WERI-Rb-1 (cell line): ENCODE measurements at regions not wholly inside any gene's neighbourhood (a gene's known extent, or its start where the extent isn't known, plus 50 kb on each side); places are given as distances from the start of the nearest gene placed in this dataset.

ENCODE experiments used
- DNase-seq: peaks from one replicate; pipeline ENCODE4 v3.0.0-alpha.2; 2020
- H3K27ac ChIP-seq: fragments of 250-450 bp; sonication (Bioruptor Pico); 2 replicates; pipeline ENCODE4 v1.5.1; 2020; ENCODE audit warnings: mild to moderate bottlenecking, moderate library complexity
- H3K27me3 ChIP-seq: fragments of 250-450 bp; sonication (Bioruptor Pico); 2 replicates; pipeline ENCODE4 v1.5.1; 2021; ENCODE audit warnings: mild to moderate bottlenecking, low read depth, moderate library complexity; ENCODE audit not compliant: insufficient read depth, severe bottlenecking
- H3K36me3 ChIP-seq: fragments of 250-450 bp; sonication (Bioruptor Pico); 2 replicates; pipeline ENCODE4 v1.5.1; 2020; ENCODE audit warnings: mild to moderate bottlenecking, moderate library complexity
- H3K4me3 ChIP-seq: 2 replicates; pipeline ENCODE4 v1.5.1; 2011; ENCODE audit warnings: low read depth, mild to moderate bottlenecking, control low read depth, low read length
- H3K9me3 ChIP-seq: fragments of 250-450 bp; sonication (Bioruptor Pico); 2 replicates; pipeline ENCODE4 v1.5.1; 2021; ENCODE audit warnings: mild to moderate bottlenecking, moderate library complexity; ENCODE audit not compliant: severe bottlenecking
- TF ChIP-seq, protein P1 (sequence below): IDR thresholded peaks from 2 replicates; pipeline ENCODE4 v1.5.1; 2011; ENCODE audit warnings: low read depth, mild to moderate bottlenecking, control low read depth, inconsistent platforms, low read length

GRCh38 chr7:108818742-108819141, 249.1 kb downstream of the DNAJB9 start:
- Histone ChIP-seq H3K27me3 (no peaks in the 10 kb centered on the region), H3K36me3 (no peaks in the 10 kb centered on the region), H3K4me3 (no peak overlapping the region), H3K9me3 (no peaks in the 10 kb centered on the region), H3K27ac (no peak overlapping the region)
- no peak for DNase-seq
- TF ChIP-seq, protein P1, sequence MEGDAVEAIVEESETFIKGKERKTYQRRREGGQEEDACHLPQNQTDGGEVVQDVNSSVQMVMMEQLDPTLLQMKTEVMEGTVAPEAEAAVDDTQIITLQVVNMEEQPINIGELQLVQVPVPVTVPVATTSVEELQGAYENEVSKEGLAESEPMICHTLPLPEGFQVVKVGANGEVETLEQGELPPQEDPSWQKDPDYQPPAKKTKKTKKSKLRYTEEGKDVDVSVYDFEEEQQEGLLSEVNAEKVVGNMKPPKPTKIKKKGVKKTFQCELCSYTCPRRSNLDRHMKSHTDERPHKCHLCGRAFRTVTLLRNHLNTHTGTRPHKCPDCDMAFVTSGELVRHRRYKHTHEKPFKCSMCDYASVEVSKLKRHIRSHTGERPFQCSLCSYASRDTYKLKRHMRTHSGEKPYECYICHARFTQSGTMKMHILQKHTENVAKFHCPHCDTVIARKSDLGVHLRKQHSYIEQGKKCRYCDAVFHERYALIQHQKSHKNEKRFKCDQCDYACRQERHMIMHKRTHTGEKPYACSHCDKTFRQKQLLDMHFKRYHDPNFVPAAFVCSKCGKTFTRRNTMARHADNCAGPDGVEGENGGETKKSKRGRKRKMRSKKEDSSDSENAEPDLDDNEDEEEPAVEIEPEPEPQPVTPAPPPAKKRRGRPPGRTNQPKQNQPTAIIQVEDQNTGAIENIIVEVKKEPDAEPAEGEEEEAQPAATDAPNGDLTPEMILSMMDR: no peak

GRCh38 chr7:108824840-108825580, 255.3 kb downstream of the DNAJB9 start:
- H3K36me3 ChIP-seq: no peaks in the 10 kb centered on the region
- no peak for DNase-seq
- TF ChIP-seq, protein P1: no peak
- no peaks in the 10 kb centered on the region for H3K9me3 ChIP-seq
- H3K27ac ChIP-seq: no peak overlapping the region
- no peak overlapping the region for H3K4me3 ChIP-seq
- no peaks in the 10 kb centered on the region for H3K27me3 ChIP-seq

GRCh38 chr7:108825581-108825909, 255.9 kb downstream of the DNAJB9 start:
- no peak overlapping the region for H3K4me3 ChIP-seq
- H3K9me3 ChIP-seq: no peaks in the 10 kb centered on the region
- no peaks in the 10 kb centered on the region for H3K27me3 ChIP-seq
- no peak for DNase-seq
- no peak overlapping the region for H3K27ac ChIP-seq
- H3K36me3 ChIP-seq: no peaks in the 10 kb centered on the region
- TF ChIP-seq, protein P1: no peak

DNA sequence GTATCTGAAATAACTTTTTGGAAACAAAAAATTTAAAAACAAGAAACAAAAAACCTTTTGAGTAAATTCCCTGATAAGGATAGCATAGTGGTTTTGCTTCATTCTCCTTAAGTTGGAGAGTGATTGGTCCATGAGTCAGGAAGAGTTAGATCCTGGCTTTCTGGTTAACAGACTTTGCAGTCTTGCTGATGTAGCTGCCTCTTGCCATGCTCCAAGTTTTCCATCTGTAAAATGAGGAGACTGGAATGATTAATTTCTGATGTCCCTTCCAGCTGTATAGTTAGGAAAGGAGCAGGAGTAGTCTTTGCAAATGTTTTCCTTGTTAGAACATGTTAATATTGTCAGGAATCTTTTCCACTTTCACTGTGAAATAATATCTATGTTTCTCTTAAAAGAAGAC, 266.6 kb downstream of the DNAJB9 start:
- peaks cover 4% of the 10 kb centered on the region for H3K9me3 ChIP-seq
- TF ChIP-seq, protein P1: no peak
- DNase-seq: no peak
- H3K27me3 ChIP-seq: no peaks in the 10 kb centered on the region
- no peak overlapping the region for H3K4me3 ChIP-seq
- no peak overlapping the region for H3K27ac ChIP-seq
- no peaks in the 10 kb centered on the region for H3K36me3 ChIP-seq

GRCh38 chr7:108838198-108838597, 268.5 kb downstream of the DNAJB9 start:
- TF ChIP-seq, protein P1: no peak
- H3K27me3 ChIP-seq: no peaks in the 10 kb centered on the region
- H3K4me3 ChIP-seq: no peak overlapping the region
- H3K27ac ChIP-seq: no peak overlapping the region
- DNase-seq: no peak
- peaks cover 4% of the 10 kb centered on the region for H3K9me3 ChIP-seq
- no peaks in the 10 kb centered on the region for H3K36me3 ChIP-seq

DNA sequence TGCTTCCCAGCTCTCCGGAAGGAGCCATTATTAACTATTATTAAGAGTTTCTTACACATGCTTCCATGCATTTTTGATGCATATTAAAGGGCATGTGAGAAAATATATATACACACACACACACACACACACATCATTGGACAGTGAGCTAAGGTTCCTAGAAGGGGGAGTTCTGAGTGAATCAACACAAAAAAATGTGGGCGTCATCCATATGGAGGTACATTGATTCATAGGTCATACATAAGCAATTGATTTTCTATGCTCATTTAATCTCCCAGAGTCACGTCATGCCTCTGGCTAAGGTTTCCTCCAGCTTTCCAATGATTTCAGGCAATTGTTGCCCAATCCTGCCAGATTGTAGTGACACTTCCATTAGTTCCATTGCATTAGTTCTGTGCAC, 269.4 kb downstream of the DNAJB9 start:
- Histone ChIP-seq H3K4me3 (no peak overlapping the region), H3K27me3 (no peaks in the 10 kb centered on the region), H3K27ac (no peak overlapping the region), H3K9me3 (peaks cover 3% of the 10 kb centered on the region), H3K36me3 (no peaks in the 10 kb centered on the region)
- TF ChIP-seq, protein P1: no peak
- no peak for DNase-seq
